HG03066 (cell line): ENCODE measurements at regions not wholly inside any gene's neighbourhood (a gene's known extent, or its start where the extent isn't known, plus 50 kb on each side); places are given as distances from the start of the nearest gene placed in this dataset.
A peak's percentile ranks its signal among the peaks of the same experiment; 100 is the strongest.
"Not testable (repeated sequence)": the region's sequence is repeated elsewhere in the genome, so short reads cannot be mapped to it uniquely, and the experiment has no call there.

Source experiments
- ATAC-seq: cut with Tn5 transposase; IDR thresholded peaks from one replicate; pipeline ENCODE4 v1.9.1; 2021; ENCODE audit warnings: low read depth; ENCODE audit not compliant: unreplicated experiment

- peak; percentile 10 for ATAC-seq
Observed at GRCh38 chr2:194103941-194104659, 1552.9 kb upstream of the SLC39A10 start.

DNA sequence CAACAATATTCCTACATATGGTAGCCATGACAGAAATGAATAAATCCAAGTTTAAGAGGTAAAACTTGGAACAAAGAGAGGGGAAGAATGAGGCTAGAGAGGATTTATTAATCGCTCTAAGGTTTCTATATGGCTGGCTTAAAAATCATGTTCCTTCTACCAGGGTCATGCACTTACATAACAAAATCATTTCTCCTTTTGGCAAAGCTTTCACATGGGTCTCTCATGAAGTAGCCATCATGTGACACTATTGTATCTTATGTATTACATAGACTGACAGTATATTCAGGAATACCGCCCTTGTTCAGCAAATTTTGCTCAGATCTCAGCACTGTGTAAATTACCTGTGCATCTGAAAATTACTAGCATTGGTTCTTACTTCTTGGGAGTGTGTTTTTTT is 1554.5 kb upstream of the SLC39A10 start:
- ATAC-seq = no peak

DNA sequence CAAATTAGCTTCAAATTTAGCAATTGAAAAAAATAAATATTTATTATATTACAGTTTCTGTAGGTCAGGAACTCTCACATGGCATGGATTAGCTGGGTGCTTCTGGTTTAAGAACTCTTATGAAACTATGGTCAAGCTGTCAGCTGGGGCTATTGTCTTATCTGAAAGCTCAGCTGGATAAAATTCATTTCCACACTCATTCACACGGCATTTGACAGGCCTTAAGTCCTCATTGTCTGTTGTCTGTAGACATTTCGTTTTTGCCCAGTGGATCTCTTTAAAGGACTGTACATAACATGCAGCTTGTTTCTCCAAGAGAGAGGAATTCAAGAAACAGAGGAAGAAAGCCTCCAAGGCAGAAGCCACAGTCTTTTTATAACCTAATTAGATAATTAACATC is 1556.8 kb upstream of the SLC39A10 start:
- ATAC-seq = no peak

GRCh38 chr2:194096402-194096801 is 1560.6 kb upstream of the SLC39A10 start:
- ATAC-seq = no peak

DNA sequence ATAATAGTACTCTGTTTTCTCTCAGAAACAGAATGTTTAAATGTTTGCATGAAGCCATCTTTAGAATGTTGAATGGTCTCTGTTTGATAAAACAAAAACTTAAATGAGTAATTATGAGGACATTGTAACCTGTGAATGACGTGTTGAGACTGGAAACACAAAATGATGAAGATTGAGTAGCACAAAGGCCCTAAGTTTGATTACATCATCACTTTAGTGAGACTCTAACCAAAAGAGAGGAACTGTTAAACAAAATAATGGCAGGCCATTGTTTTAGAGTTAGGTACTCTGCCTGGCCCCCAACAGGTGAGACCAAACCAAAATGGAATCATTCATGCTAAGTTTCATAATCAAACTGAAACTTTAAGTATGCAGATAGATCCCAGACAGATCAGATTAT is 1561.7 kb upstream of the SLC39A10 start:
- ATAC-seq = no peak

DNA sequence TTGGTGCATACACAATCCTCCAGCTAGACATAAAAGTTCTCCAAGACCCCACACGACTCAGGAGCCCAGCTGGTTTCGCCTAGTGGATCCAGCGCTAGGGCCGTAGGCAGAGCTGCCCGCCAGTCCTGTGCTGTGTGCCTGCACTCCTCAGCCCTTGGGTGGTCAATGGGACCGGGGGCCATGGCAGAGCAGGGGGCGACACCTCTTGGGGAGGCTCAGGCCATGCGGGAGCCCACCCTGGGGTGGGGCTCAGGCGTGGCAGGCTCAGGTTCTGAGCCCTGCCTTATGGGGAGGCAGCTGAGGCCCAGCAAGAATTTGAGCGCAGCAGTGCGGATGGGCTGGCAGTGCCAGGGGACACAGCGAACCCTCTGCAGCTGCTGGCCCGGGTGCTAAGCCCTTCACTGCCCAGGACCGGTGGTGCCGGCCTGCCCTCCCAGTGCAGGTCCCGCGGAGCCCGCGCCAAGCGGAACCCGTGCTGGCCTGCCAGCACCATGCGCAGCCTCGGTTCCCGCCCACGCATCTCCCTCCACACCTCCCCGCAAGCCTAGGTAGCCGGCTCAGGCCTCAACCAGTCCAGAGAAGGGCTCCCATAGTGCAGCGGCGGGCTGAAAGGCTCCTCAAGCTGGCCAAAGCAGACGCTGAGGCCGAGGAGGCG is 1566.6 kb upstream of the SLC39A10 start:
- ATAC-seq = no peak

- no peak for ATAC-seq
Observed at GRCh38 chr2:194087089-194087958, 1569.7 kb upstream of the SLC39A10 start.

GRCh38 chr2:194086129-194086528 is 1570.9 kb upstream of the SLC39A10 start:
- ATAC-seq = no peak

DNA sequence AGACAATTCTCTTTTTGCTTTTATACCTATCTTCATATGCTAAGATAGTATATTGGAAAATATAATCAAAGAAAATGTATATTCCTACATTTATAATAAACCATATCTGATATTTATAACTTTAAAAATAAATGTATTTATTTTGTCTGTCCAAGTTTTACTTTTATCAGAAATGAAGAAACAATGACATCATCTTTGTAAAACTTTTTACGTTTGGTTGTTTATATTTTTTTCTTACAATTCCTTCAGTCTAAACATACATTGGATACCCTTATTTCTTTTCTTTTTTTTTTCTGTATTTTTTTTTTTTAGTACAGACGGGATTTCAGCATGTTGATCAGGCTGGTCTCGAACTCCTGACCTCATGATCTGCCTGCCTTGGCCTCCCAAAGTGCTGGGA is 1577.0 kb upstream of the SLC39A10 start:
- ATAC-seq = no peak

- ATAC-seq = no peak
Observed at GRCh38 chr2:194077366-194077765, 1579.7 kb upstream of the SLC39A10 start.

- ATAC-seq = no peak
Observed at GRCh38 chr2:194062401-194062800, 1594.6 kb upstream of the SLC39A10 start.

- no peak for ATAC-seq
Observed at GRCh38 chr2:194060269-194060668, 1596.8 kb upstream of the SLC39A10 start.

GRCh38 chr2:194054313-194054712 is 1602.7 kb upstream of the SLC39A10 start:
- no peak for ATAC-seq

GRCh38 chr2:194044321-194044720 is 1612.7 kb upstream of the SLC39A10 start:
- no peak for ATAC-seq

DNA sequence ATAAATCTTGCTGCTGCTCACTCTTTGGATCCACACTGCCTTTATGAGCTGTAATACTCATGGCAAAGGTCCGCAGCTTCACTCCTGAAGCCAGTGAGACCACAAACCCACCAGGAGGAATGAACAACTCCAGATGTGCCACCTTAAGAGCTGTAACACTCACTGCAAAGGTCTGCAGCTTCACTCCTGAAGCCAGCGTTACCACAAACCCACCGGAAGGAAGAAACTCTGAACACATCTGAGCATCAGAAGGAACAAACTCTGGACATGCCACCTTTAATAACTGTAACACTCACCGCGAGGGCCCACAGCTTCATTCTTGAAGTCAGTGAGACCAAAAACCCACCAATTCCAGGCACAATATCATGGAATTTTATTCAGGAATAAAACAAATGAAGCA is 1635.9 kb upstream of the SLC39A10 start:
- ATAC-seq = not testable (repeated sequence)

DNA sequence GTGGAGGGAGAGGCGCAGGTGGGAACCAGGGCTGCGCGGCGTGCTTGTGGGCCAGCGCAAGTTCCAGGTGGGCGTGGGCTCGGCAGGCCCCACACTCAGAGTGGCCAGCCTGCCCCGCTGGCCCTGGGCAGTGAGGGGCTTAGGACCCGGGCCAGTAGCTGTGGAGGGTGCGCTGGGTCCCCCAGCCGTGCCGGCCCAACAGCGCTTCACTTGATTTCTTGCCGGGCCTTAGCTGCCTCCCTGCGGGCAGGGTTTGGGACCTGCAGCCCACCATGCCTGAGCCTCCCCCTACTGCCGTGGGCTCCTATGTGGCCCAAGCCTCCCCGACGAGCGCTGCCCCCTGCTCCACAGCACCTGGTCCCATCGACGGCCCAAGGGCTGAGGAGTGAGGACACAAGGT is 1636.9 kb upstream of the SLC39A10 start:
- ATAC-seq = no peak

GRCh38 chr2:194015751-194016150 is 1641.3 kb upstream of the SLC39A10 start:
- ATAC-seq = no peak

DNA sequence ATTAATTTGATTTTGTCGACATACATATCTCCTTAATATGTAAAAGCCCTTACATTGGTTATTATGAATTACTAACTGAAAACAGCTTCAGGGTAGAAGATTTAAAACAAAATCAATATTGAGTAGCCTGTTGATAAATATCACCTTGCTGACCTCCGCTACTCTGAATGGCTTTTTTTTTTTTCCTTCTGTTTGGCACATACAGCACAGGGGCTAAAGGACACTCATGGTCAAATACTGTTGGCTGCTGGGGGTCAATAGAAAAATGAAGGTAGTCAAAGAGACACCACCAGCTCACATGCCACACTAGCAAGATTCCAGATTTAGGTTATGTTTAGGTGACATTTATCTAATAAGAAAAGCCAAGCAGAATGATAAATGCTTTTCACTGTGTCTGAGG is 1642.4 kb upstream of the SLC39A10 start:
- no peak for ATAC-seq

GRCh38 chr2:194004590-194005206 is 1652.3 kb upstream of the SLC39A10 start:
- ATAC-seq = no peak

GRCh38 chr2:194003911-194004310 is 1653.1 kb upstream of the SLC39A10 start:
- no peak for ATAC-seq
